Heart left ventricle (tissue), 13 donors: ENCODE measurements at regions not wholly inside any gene's neighbourhood (a gene's known extent, or its start where the extent isn't known, plus 50 kb on each side); places are given as distances from the start of the nearest gene placed in this dataset.

ENCODE experiments used
- POLR2A ChIP-seq, 2 donors: fragments of 450-650 bp; IDR thresholded peaks; one replicate each; pipeline ENCODE4 v1.6.1; 2017; ENCODE audit warnings: antibody characterized with exemption in 2 of 2, mild to moderate bottlenecking in 2 of 2, moderate library complexity in 2 of 2
- TF ChIP-seq, protein P1 (sequence below), 12 donors: fragments of 200-600 bp; sonication (generic) in 4 of 12; IDR thresholded peaks; one replicate each; pipeline versions ENCODE4 v1.5.0 to v1.8.0; 2018 to 2022; ENCODE audit warnings: antibody characterized with exemption in 12 of 12, mild to moderate bottlenecking in 5 of 12
- donor health status: ischemic (EF 13 %, LVEDD 7.1; RV severe dilation, severe dysfunction).
- donor health status: DM: no; HTN: yes; CAD: no.
- donor health status: DM: no; HTN: no; CAD: no.
- donor health status: ischemic (EF 25% LVEDD 6.9; RV normal size, moderate dysfunction).
- donor health status: ischemic (EF 25% LVEDD 5.7; RV mildly dilated, moderate dysfunction).
- donor health status: ischemic (EF 35%, LVEDD 5.7; RV mildly dilated, moderate dysfunction).
- donor health status: nonischemic (EF 11% LVEDD 7.7; RV severe dilation, severe dysfunction).
- donor health status: DM: yes; HTN: yes; CAD: no.
- donor health status: PGD.
- donor health status: ischemic (EF 29% LVEDD 5.4; RV normal size, mild dysfunction).
- donor health status: nonischemic (EF 23%, LVEDD 6.1; RV moderate dilation, normal function).

DNA sequence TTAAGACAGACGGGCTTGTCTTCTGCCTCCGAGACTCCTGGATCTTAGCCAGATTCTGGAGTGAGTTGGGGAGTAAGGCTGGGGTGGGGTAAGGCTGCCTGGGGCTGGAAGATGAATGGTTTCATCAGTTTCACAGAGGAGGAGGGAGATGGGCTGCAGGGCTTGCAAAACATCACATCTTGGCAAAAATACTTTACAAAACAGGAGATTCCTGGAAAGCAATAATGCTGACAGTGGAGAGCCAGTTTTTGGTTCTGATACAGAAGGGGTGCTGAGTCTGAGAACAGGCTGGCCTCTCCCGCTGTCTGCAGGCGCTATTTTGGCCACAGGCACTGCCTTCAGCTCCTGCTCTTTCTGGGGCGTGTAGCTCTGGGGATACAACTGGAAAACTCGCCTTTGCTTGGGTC is 83.4 kb upstream of the KCNE2 start:
- TF ChIP-seq, protein P1, sequence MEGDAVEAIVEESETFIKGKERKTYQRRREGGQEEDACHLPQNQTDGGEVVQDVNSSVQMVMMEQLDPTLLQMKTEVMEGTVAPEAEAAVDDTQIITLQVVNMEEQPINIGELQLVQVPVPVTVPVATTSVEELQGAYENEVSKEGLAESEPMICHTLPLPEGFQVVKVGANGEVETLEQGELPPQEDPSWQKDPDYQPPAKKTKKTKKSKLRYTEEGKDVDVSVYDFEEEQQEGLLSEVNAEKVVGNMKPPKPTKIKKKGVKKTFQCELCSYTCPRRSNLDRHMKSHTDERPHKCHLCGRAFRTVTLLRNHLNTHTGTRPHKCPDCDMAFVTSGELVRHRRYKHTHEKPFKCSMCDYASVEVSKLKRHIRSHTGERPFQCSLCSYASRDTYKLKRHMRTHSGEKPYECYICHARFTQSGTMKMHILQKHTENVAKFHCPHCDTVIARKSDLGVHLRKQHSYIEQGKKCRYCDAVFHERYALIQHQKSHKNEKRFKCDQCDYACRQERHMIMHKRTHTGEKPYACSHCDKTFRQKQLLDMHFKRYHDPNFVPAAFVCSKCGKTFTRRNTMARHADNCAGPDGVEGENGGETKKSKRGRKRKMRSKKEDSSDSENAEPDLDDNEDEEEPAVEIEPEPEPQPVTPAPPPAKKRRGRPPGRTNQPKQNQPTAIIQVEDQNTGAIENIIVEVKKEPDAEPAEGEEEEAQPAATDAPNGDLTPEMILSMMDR (IDR thresholded peaks at IDR 0.05), result no peak
- no peak for TF ChIP-seq POLR2A (IDR thresholded peaks at IDR 0.05)
